ENCODE measurements at regions not wholly inside any gene's neighbourhood (a gene's known extent, or its start where the extent isn't known, plus 50 kb on each side); places are given as distances from the start of the nearest gene placed in this dataset.

GRCh38 chr4:62162606-62163005, 962.5 kb downstream of the ADGRL3 start:
- Histone ChIP-seq H3K36me3 (no peaks in the 10 kb centered on the region), H3K9me3 (ENCODE audit: severe bottlenecking) (no peaks in the 10 kb centered on the region), H3K27me3 (ENCODE audit: insufficient read depth, low read depth, severe bottlenecking) (no peaks in the 10 kb centered on the region), H3K27ac (no peak overlapping the region), H3K4me3 (ENCODE audit: low read depth, low read length) (no peak overlapping the region)
- no peak for DNase-seq
- TF ChIP-seq, protein P1, sequence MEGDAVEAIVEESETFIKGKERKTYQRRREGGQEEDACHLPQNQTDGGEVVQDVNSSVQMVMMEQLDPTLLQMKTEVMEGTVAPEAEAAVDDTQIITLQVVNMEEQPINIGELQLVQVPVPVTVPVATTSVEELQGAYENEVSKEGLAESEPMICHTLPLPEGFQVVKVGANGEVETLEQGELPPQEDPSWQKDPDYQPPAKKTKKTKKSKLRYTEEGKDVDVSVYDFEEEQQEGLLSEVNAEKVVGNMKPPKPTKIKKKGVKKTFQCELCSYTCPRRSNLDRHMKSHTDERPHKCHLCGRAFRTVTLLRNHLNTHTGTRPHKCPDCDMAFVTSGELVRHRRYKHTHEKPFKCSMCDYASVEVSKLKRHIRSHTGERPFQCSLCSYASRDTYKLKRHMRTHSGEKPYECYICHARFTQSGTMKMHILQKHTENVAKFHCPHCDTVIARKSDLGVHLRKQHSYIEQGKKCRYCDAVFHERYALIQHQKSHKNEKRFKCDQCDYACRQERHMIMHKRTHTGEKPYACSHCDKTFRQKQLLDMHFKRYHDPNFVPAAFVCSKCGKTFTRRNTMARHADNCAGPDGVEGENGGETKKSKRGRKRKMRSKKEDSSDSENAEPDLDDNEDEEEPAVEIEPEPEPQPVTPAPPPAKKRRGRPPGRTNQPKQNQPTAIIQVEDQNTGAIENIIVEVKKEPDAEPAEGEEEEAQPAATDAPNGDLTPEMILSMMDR (IDR thresholded peaks at IDR 0.05; ENCODE audit: low read depth, low read length): no peak

- no peaks in the 10 kb centered on the region for H3K9me3 ChIP-seq (ENCODE audit: severe bottlenecking)
- H3K27me3 ChIP-seq (ENCODE audit: insufficient read depth, low read depth, severe bottlenecking): no peaks in the 10 kb centered on the region
- no peak overlapping the region for H3K27ac ChIP-seq
- peak; percentile 61 for DNase-seq
- TF ChIP-seq, protein P1 (IDR thresholded peaks at IDR 0.05; ENCODE audit: low read depth, low read length): no peak
- H3K4me3 ChIP-seq (ENCODE audit: low read depth, low read length): no peak overlapping the region
- no peaks in the 10 kb centered on the region for H3K36me3 ChIP-seq
Measured at GRCh38 chr4:62161446-62161845, 961.3 kb downstream of the ADGRL3 start.

DNA sequence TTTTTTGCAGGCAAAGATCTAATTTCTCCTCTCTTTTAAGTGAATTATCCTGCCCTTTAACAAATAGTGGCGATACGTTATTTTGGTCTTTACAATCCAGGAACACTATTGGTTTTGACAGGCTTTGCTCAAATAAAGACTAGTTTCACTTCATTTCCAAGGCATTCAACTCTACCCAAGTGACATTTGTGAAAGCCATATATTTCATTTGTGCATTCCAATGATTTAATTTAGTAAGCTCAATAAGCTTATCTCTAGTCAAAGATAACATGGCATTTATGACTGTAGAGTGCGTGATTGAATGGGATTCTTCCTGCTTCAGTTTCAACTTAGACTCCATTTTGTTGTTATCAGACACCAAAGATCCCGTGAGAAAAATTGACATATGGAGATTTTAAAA, 959.8 kb downstream of the ADGRL3 start:
- Histone ChIP-seq H3K36me3 (no peaks in the 10 kb centered on the region), H3K9me3 (ENCODE audit: severe bottlenecking) (no peaks in the 10 kb centered on the region), H3K4me3 (ENCODE audit: low read depth, low read length) (no peak overlapping the region), H3K27ac (no peak overlapping the region), H3K27me3 (ENCODE audit: insufficient read depth, low read depth, severe bottlenecking) (no peaks in the 10 kb centered on the region)
- TF ChIP-seq, protein P1 (IDR thresholded peaks at IDR 0.05; ENCODE audit: low read depth, low read length): no peak
- no peak for DNase-seq

GRCh38 chr4:62159306-62159705, 959.2 kb downstream of the ADGRL3 start:
- Histone ChIP-seq H3K27me3 (ENCODE audit: insufficient read depth, low read depth, severe bottlenecking) (no peaks in the 10 kb centered on the region), H3K36me3 (no peaks in the 10 kb centered on the region), H3K9me3 (ENCODE audit: severe bottlenecking) (no peaks in the 10 kb centered on the region), H3K27ac (no peak overlapping the region), H3K4me3 (ENCODE audit: low read depth, low read length) (no peak overlapping the region)
- TF ChIP-seq, protein P1 (IDR thresholded peaks at IDR 0.05; ENCODE audit: low read depth, low read length): no peak
- DNase-seq: no peak

DNA sequence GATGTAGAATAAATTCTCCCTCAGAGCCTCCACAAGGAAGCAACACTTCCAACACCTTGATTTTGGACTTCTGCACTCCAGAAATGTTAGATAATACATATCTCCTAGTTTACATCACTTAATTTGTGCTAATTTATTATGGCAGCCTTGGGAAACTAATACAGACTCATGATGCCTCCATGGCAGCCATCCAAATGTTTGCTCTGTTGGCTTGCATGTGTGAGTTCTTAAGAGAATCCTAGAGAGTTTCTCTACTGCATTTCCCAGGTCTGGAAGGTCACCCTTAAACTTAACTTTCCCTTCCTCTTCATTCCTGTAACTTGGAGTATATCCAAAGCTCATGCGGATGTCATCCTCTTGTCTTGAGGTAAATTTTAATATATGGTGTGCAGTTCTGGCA, 956.1 kb downstream of the ADGRL3 start:
- Histone ChIP-seq H3K27ac (no peak overlapping the region), H3K27me3 (ENCODE audit: insufficient read depth, low read depth, severe bottlenecking) (no peaks in the 10 kb centered on the region), H3K4me3 (ENCODE audit: low read depth, low read length) (no peak overlapping the region), H3K36me3 (no peaks in the 10 kb centered on the region), H3K9me3 (ENCODE audit: severe bottlenecking) (no peaks in the 10 kb centered on the region)
- DNase-seq: no peak
- TF ChIP-seq, protein P1 (IDR thresholded peaks at IDR 0.05; ENCODE audit: low read depth, low read length): no peak

- DNase-seq: no peak
- TF ChIP-seq, protein P1 (IDR thresholded peaks at IDR 0.05; ENCODE audit: low read depth, low read length): no peak
- H3K9me3 ChIP-seq (ENCODE audit: severe bottlenecking): no peaks in the 10 kb centered on the region
- no peak overlapping the region for H3K27ac ChIP-seq
- H3K36me3 ChIP-seq: no peaks in the 10 kb centered on the region
- no peak overlapping the region for H3K4me3 ChIP-seq (ENCODE audit: low read depth, low read length)
- no peaks in the 10 kb centered on the region for H3K27me3 ChIP-seq (ENCODE audit: insufficient read depth, low read depth, severe bottlenecking)
Measured at GRCh38 chr4:62145276-62145675, 945.1 kb downstream of the ADGRL3 start.
